ENCODE measurements at regions not wholly inside any gene's neighbourhood (a gene's known extent, or its start where the extent isn't known, plus 50 kb on each side); places are given as distances from the start of the nearest gene placed in this dataset.

DNA sequence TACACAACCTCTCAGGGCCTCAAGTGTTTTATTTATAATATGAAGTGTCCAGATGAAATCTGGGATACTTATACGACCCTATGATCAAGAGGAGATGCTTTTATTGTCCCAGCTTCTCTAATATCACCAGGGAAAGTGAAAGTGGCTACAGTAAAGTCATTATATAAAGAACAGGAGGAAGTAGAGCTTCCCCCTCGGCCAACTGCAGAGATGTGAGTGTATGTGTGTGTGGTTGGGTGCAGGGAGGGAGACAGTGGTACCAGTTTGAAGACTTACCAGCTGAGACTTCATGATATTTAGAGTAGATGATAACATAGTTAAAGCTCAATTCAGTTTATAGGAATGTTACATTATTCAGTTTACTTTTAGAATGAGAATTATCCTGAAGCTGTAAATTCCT is 373.6 kb upstream of the DDI1 start:
- ChIA-PET POLR2A (no interaction called here), CTCF (interaction anchor here (0.8 to 1.2 kb wide), 2 partner anchors 51 to 338 kb away, joined by 3 to 4 read pairs; no protein-coding TSS in a partner anchor)
- no peaks in the 10 kb centered on the region for H3K4me1 ChIP-seq (ENCODE audit: control insufficient read depth, insufficient read depth, low read length)
- no peaks in the 10 kb centered on the region for H3K36me3 ChIP-seq (ENCODE audit: control insufficient read depth in 2 of 2, insufficient read depth in 1 of 2, low read length in 2 of 2)
- no peak for TF ChIP-seq ZNF768 (tag by site-specific recombination; IDR thresholded peaks at IDR 0.05)
- no peak for TF ChIP-seq ZNF549 (tag by site-specific recombination; IDR thresholded peaks at IDR 0.05)
- no peak for TF ChIP-seq ZNF274 (IDR thresholded peaks at IDR 0.05; ENCODE audit: low read length)
- no peak for TF ChIP-seq ZNF274 (tag by site-specific recombination; IDR thresholded peaks at IDR 0.05; ENCODE audit: borderline replicate concordance)
- TF ChIP-seq, protein P1, sequence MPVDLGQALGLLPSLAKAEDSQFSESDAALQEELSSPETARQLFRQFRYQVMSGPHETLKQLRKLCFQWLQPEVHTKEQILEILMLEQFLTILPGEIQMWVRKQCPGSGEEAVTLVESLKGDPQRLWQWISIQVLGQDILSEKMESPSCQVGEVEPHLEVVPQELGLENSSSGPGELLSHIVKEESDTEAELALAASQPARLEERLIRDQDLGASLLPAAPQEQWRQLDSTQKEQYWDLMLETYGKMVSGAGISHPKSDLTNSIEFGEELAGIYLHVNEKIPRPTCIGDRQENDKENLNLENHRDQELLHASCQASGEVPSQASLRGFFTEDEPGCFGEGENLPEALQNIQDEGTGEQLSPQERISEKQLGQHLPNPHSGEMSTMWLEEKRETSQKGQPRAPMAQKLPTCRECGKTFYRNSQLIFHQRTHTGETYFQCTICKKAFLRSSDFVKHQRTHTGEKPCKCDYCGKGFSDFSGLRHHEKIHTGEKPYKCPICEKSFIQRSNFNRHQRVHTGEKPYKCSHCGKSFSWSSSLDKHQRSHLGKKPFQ (tag by site-specific recombination; IDR thresholded peaks at IDR 0.05): no peak
- TF ChIP-seq, protein P2, sequence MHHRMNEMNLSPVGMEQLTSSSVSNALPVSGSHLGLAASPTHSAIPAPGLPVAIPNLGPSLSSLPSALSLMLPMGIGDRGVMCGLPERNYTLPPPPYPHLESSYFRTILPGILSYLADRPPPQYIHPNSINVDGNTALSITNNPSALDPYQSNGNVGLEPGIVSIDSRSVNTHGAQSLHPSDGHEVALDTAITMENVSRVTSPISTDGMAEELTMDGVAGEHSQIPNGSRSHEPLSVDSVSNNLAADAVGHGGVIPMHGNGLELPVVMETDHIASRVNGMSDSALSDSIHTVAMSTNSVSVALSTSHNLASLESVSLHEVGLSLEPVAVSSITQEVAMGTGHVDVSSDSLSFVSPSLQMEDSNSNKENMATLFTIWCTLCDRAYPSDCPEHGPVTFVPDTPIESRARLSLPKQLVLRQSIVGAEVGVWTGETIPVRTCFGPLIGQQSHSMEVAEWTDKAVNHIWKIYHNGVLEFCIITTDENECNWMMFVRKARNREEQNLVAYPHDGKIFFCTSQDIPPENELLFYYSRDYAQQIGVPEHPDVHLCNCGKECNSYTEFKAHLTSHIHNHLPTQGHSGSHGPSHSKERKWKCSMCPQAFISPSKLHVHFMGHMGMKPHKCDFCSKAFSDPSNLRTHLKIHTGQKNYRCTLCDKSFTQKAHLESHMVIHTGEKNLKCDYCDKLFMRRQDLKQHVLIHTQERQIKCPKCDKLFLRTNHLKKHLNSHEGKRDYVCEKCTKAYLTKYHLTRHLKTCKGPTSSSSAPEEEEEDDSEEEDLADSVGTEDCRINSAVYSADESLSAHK (tag by site-specific recombination; IDR thresholded peaks at IDR 0.05): no peak
- H3K4me3 ChIP-seq (ENCODE audit: low read depth, low read length): no peak overlapping the region
- no peaks in the 10 kb centered on the region for H3K9me3 ChIP-seq (ENCODE audit: control insufficient read depth, insufficient read depth, low read depth, low read length)
- no peak overlapping the region for H3K27ac ChIP-seq (ENCODE audit: extremely low read depth, low read depth, low read length)

DNA sequence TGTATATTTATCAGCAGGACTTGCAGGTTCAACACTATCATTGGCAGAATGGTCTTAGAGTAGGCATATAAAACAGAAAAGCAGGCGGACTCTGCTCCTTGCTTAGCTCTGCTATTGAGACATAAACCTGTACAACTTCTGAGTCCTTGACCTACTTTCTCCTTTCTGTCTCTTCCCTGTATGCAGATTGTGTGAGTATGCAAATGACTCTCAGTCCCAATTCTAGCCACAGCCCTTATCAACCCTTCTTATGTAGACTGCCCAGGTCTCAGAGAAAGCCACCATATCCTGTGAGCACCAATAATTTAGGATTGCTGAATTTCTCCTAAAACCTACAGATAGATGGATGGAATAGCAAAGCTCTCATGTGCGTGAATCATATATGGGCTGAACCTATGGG is 367.6 kb upstream of the DDI1 start:
- no peak overlapping the region for H3K27ac ChIP-seq (ENCODE audit: extremely low read depth, low read depth, low read length)
- no peaks in the 10 kb centered on the region for H3K9me3 ChIP-seq (ENCODE audit: control insufficient read depth, insufficient read depth, low read depth, low read length)
- ChIA-PET CTCF (interaction anchor here (0.6 kb wide), 1 partner anchor 60 kb away, joined by 3 read pairs; no protein-coding TSS in a partner anchor), POLR2A (no interaction called here)
- no peaks in the 10 kb centered on the region for H3K4me1 ChIP-seq (ENCODE audit: control insufficient read depth, insufficient read depth, low read length)
- TF ChIP-seq ZNF548 (tag by site-specific recombination; IDR thresholded peaks at IDR 0.05) (no peak), ZFP41 (tag by site-specific recombination; IDR thresholded peaks at IDR 0.05; ENCODE audit: borderline replicate concordance) (no peak), ZFHX2 (tag by site-specific recombination; conservative IDR thresholded peaks at IDR 0.05) (no peak), ZNF239 (tag by site-specific recombination; IDR thresholded peaks at IDR 0.05) (no peak), ZNF23 (tag by site-specific recombination; IDR thresholded peaks at IDR 0.05; ENCODE audit: borderline replicate concordance) (no peak), ZNF701 (tag by site-specific recombination; IDR thresholded peaks at IDR 0.05) (no peak), ZBTB8A (tag by site-specific recombination; IDR thresholded peaks at IDR 0.05) (no peak), HOXD13 (CRISPR knock-in tag; IDR thresholded peaks at IDR 0.05; ENCODE audit: borderline replicate concordance) (no peak), ZNF223 (tag by site-specific recombination; IDR thresholded peaks at IDR 0.05) (no peak), ZNF654 (tag by site-specific recombination; IDR thresholded peaks at IDR 0.05; ENCODE audit: low read depth) (no peak)
- TF ChIP-seq, protein P3, sequence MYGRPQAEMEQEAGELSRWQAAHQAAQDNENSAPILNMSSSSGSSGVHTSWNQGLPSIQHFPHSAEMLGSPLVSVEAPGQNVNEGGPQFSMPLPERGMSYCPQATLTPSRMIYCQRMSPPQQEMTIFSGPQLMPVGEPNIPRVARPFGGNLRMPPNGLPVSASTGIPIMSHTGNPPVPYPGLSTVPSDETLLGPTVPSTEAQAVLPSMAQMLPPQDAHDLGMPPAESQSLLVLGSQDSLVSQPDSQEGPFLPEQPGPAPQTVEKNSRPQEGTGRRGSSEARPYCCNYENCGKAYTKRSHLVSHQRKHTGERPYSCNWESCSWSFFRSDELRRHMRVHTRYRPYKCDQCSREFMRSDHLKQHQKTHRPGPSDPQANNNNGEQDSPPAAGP (tag by site-specific recombination; IDR thresholded peaks at IDR 0.05): no peak
- TF ChIP-seq, protein P4, sequence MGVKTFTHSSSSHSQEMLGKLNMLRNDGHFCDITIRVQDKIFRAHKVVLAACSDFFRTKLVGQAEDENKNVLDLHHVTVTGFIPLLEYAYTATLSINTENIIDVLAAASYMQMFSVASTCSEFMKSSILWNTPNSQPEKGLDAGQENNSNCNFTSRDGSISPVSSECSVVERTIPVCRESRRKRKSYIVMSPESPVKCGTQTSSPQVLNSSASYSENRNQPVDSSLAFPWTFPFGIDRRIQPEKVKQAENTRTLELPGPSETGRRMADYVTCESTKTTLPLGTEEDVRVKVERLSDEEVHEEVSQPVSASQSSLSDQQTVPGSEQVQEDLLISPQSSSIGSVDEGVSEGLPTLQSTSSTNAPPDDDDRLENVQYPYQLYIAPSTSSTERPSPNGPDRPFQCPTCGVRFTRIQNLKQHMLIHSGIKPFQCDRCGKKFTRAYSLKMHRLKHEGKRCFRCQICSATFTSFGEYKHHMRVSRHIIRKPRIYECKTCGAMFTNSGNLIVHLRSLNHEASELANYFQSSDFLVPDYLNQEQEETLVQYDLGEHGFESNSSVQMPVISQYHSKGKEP (tag by site-specific recombination; IDR thresholded peaks at IDR 0.05): no peak
- H3K4me3 ChIP-seq (ENCODE audit: low read depth, low read length): no peak overlapping the region
- H3K36me3 ChIP-seq (ENCODE audit: control insufficient read depth in 2 of 2, insufficient read depth in 1 of 2, low read length in 2 of 2): no peaks in the 10 kb centered on the region

All from HEK293 (cell line).